ENCODE measurements at regions not wholly inside any gene's neighbourhood (a gene's known extent, or its start where the extent isn't known, plus 50 kb on each side); places are given as distances from the start of the nearest gene placed in this dataset.

DNA sequence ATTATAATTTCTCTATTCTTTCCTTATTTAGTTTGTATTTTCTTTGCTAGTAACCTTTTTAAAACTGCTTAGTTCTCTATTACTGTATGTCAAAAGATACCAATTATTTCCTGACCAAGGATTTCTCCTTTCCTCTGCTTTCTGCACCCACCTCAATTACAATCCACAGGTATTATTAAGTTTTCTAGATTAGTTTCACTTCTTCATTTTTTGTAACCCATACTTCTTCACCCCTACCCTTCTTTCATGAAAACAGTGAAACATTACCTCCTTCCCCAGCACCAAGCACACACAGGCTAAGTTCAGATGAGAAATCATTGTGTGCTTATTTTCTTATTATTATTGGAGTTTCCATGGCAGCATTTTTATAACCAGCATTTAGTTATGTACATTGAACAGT lies 318.5 kb upstream of the MDGA2 start:
- TF ChIP-seq, protein P1, sequence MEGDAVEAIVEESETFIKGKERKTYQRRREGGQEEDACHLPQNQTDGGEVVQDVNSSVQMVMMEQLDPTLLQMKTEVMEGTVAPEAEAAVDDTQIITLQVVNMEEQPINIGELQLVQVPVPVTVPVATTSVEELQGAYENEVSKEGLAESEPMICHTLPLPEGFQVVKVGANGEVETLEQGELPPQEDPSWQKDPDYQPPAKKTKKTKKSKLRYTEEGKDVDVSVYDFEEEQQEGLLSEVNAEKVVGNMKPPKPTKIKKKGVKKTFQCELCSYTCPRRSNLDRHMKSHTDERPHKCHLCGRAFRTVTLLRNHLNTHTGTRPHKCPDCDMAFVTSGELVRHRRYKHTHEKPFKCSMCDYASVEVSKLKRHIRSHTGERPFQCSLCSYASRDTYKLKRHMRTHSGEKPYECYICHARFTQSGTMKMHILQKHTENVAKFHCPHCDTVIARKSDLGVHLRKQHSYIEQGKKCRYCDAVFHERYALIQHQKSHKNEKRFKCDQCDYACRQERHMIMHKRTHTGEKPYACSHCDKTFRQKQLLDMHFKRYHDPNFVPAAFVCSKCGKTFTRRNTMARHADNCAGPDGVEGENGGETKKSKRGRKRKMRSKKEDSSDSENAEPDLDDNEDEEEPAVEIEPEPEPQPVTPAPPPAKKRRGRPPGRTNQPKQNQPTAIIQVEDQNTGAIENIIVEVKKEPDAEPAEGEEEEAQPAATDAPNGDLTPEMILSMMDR (IDR thresholded peaks at IDR 0.05 in 4 of 5, conservative IDR thresholded peaks at IDR 0.05 in 1 of 5) = no peak
- no peak for TF ChIP-seq POLR2A (IDR thresholded peaks at IDR 0.05)

All from gastrocnemius medialis (tissue), 4 donors.